ENCODE measurements at regions not wholly inside any gene's neighbourhood (a gene's known extent, or its start where the extent isn't known, plus 50 kb on each side); places are given as distances from the start of the nearest gene placed in this dataset.

DNA sequence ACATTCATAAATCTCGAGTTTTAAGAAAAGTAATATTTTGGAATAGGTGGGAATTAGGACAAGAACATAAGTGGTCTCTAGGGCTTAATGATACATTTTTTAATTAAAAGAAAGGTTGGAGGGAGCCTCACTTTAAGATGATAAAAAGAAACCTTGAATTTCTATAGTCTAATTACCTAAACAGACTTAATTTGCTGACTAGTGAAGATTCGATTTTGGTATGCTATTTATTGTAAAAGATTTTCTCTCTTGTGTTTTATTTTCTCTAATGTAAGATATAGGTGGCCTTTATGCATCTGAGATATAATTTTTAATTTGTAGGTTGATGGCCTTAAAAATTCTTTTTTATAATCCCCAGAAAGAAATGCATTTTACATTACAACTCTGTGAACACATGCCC is 239.1 kb downstream of the COL12A1 start:
- no peak overlapping the region for H3K4me3 ChIP-seq (ENCODE audit: low read length)
- H4K20me1 ChIP-seq (ENCODE audit: control insufficient read depth, insufficient read depth, low read depth, low read length), result no peaks in the 10 kb centered on the region
- H3K79me2 ChIP-seq (ENCODE audit: control insufficient read depth, low read length), result no peaks in the 10 kb centered on the region
- no peak overlapping the region for H3K4me2 ChIP-seq (ENCODE audit: low read length)
- no peak overlapping the region for H3K27ac ChIP-seq (ENCODE audit: low read depth, low read length)
- H3K9me2 ChIP-seq (replicated peaks; ENCODE audit: control insufficient read depth, low read length), result no peaks in the 10 kb centered on the region
- no peaks in the 10 kb centered on the region for H3F3A ChIP-seq (ENCODE audit: control insufficient read depth, insufficient read depth)
- H3K9me3 ChIP-seq (ENCODE audit: control insufficient read depth, insufficient read depth, low read length), result no peaks in the 10 kb centered on the region
- no peaks in the 10 kb centered on the region for H3K4me1 ChIP-seq (ENCODE audit: control insufficient read depth, low read length)
- TF ChIP-seq CTCF (IDR thresholded peaks at IDR 0.05; ENCODE audit: low read depth, low read length, poor library complexity, severe bottlenecking) (no peak), EZH2phosphoT487 (IDR thresholded peaks at IDR 0.05; ENCODE audit: borderline replicate concordance, low read length) (no peak)
- no peaks in the 10 kb centered on the region for H3K27me3 ChIP-seq (ENCODE audit: control insufficient read depth, low read length)
- no peaks in the 10 kb centered on the region for H3K36me3 ChIP-seq (ENCODE audit: control insufficient read depth, low read length)

GRCh38 chr6:74964871-74965441 is 240.9 kb downstream of the COL12A1 start:
- no peaks in the 10 kb centered on the region for H3K4me1 ChIP-seq (ENCODE audit: control insufficient read depth, low read length)
- TF ChIP-seq EZH2phosphoT487 (IDR thresholded peaks at IDR 0.05; ENCODE audit: borderline replicate concordance, low read length) (no peak), CTCF (IDR thresholded peaks at IDR 0.05; ENCODE audit: low read depth, low read length, poor library complexity, severe bottlenecking) (no peak)
- no peaks in the 10 kb centered on the region for H3K9me3 ChIP-seq (ENCODE audit: control insufficient read depth, insufficient read depth, low read length)
- no peak overlapping the region for H3K4me3 ChIP-seq (ENCODE audit: low read length)
- no peaks in the 10 kb centered on the region for H4K20me1 ChIP-seq (ENCODE audit: control insufficient read depth, insufficient read depth, low read depth, low read length)
- no peaks in the 10 kb centered on the region for H3F3A ChIP-seq (ENCODE audit: control insufficient read depth, insufficient read depth)
- no peaks in the 10 kb centered on the region for H3K9me2 ChIP-seq (replicated peaks; ENCODE audit: control insufficient read depth, low read length)
- no peaks in the 10 kb centered on the region for H3K27me3 ChIP-seq (ENCODE audit: control insufficient read depth, low read length)
- no peak overlapping the region for H3K27ac ChIP-seq (ENCODE audit: low read depth, low read length)
- no peaks in the 10 kb centered on the region for H3K36me3 ChIP-seq (ENCODE audit: control insufficient read depth, low read length)
- no peaks in the 10 kb centered on the region for H3K79me2 ChIP-seq (ENCODE audit: control insufficient read depth, low read length)
- no peak overlapping the region for H3K4me2 ChIP-seq (ENCODE audit: low read length)

GRCh38 chr6:74956559-74957428 is 249.1 kb downstream of the COL12A1 start:
- Histone ChIP-seq H3F3A (ENCODE audit: control insufficient read depth, insufficient read depth) (no peaks in the 10 kb centered on the region), H3K27ac (ENCODE audit: low read depth, low read length) (no peak overlapping the region)

More at GRCh38 chr6:74956559-74957428, 249.1 kb downstream of the COL12A1 start:
- TF ChIP-seq CTCF (IDR thresholded peaks at IDR 0.05; ENCODE audit: low read depth, low read length, poor library complexity, severe bottlenecking), result no peak
- no peak for TF ChIP-seq EZH2phosphoT487 (IDR thresholded peaks at IDR 0.05; ENCODE audit: borderline replicate concordance, low read length)
- Histone ChIP-seq H3K27me3 (ENCODE audit: control insufficient read depth, low read length) (no peaks in the 10 kb centered on the region), H3K36me3 (ENCODE audit: control insufficient read depth, low read length) (no peaks in the 10 kb centered on the region), H3K4me1 (ENCODE audit: control insufficient read depth, low read length) (no peaks in the 10 kb centered on the region), H4K20me1 (ENCODE audit: control insufficient read depth, insufficient read depth, low read depth, low read length) (no peaks in the 10 kb centered on the region), H3K4me3 (ENCODE audit: low read length) (no peak overlapping the region), H3K9me2 (replicated peaks; ENCODE audit: control insufficient read depth, low read length) (no peaks in the 10 kb centered on the region), H3K79me2 (ENCODE audit: control insufficient read depth, low read length) (no peaks in the 10 kb centered on the region), H3K4me2 (ENCODE audit: low read length) (no peak overlapping the region), H3K9me3 (ENCODE audit: control insufficient read depth, insufficient read depth, low read length) (no peaks in the 10 kb centered on the region)
